SK-N-SH (cell line): ENCODE measurements at regions not wholly inside any gene's neighbourhood (a gene's known extent, or its start where the extent isn't known, plus 50 kb on each side); places are given as distances from the start of the nearest gene placed in this dataset.
"Not testable (repeated sequence)": the region's sequence is repeated elsewhere in the genome, so short reads cannot be mapped to it uniquely, and the experiment has no call there.

Experiments
- CTCF ChIP-seq: fragments of 200-600 bp; sonication (generic); IDR thresholded peaks from 2 replicates; pipeline ENCODE4 v1.6.1; 2017; ENCODE audit warnings: antibody characterized with exemption, mild to moderate bottlenecking, moderate library complexity
- FOSL2 ChIP-seq: IDR thresholded peaks from 2 replicates; pipeline ENCODE4 v1.4.0; 2012; ENCODE audit warnings: low read depth, mild to moderate bottlenecking, moderate library complexity, borderline replicate concordance
- JUND ChIP-seq: IDR thresholded peaks from 2 replicates; pipeline ENCODE4 v1.4.0; 2012
- POLR2AphosphoS5 ChIP-seq: IDR thresholded peaks from 2 replicates; pipeline ENCODE4 v1.6.1; 2012; ENCODE audit warnings: low read depth, low read length
- RAD21 ChIP-seq: IDR thresholded peaks from 2 replicates; pipeline ENCODE4 v1.6.1; 2012; ENCODE audit warnings: mild to moderate bottlenecking, low read length
- REST ChIP-seq: IDR thresholded peaks from 2 replicates; pipeline ENCODE4 v1.6.1; 2012; ENCODE audit warnings: mild to moderate bottlenecking, low read depth, low read length, moderate library complexity
- SIN3A ChIP-seq: IDR thresholded peaks from 2 replicates; pipeline ENCODE4 v1.6.1; 2012; ENCODE audit warnings: low read depth, mild to moderate bottlenecking, low read length, moderate library complexity, borderline replicate concordance
- TAF1 ChIP-seq: IDR thresholded peaks from 2 replicates; pipeline ENCODE4 v1.6.1; 2012; ENCODE audit warnings: low read depth, mild to moderate bottlenecking, low read length, moderate library complexity, borderline replicate concordance
- ZBTB33 ChIP-seq: IDR thresholded peaks from 2 replicates; pipeline ENCODE4 v1.4.0; 2012; ENCODE audit warnings: low read depth, borderline replicate concordance

- not testable (repeated sequence) for TF ChIP-seq CTCF, JUND, RAD21, TAF1, SIN3A, POLR2AphosphoS5, FOSL2, ZBTB33, REST
Measured at GRCh38 chr22:11573154-11573553, 3954.8 kb upstream of the OR11H1 start.
